ENCODE measurements at regions not wholly inside any gene's neighbourhood (a gene's known extent, or its start where the extent isn't known, plus 50 kb on each side); places are given as distances from the start of the nearest gene placed in this dataset.

GRCh38 chr21:35215870-35216269, 166.8 kb upstream of the RUNX1 start:
- Histone ChIP-seq H2AFZ (ENCODE audit: low read depth, low read length) (no peak overlapping the region), H3K79me2 (ENCODE audit: control insufficient read depth, insufficient read depth, low read length) (no peaks in the 10 kb centered on the region), H3K27ac (ENCODE audit: insufficient read depth, low read depth, low read length) (no peak overlapping the region), H3K36me3 (ENCODE audit: control insufficient read depth in 2 of 2, extremely low read depth in 1 of 2, insufficient read depth in 2 of 2, low read length in 2 of 2) (no peaks in the 10 kb centered on the region), H3K9me1 (replicated peaks; ENCODE audit: control insufficient read depth, extremely low read depth, insufficient read depth, low read length) (no peaks in the 10 kb centered on the region), H3K9me3 (replicated peaks; ENCODE audit: control insufficient read depth, insufficient read depth, low read length) (no peaks in the 10 kb centered on the region), H4K20me1 (replicated peaks; ENCODE audit: control insufficient read depth, extremely low read depth, insufficient read depth, low read length) (no peaks in the 10 kb centered on the region), H3K4me1 (ENCODE audit: control insufficient read depth, extremely low read depth, insufficient read depth, low read length) (peaks cover 8% of the 10 kb centered on the region), H3K9ac (replicated peaks; ENCODE audit: extremely low read depth, insufficient read depth, low read length) (no peak overlapping the region), H3K4me3 (replicated peaks in 1 of 3; ENCODE audit: insufficient read depth in 1 of 3, low read depth in 1 of 3, low read length in 3 of 3) (no peak overlapping the region), H3K4me2 (ENCODE audit: insufficient read depth, low read length) (no peak overlapping the region), H3K27me3 (ENCODE audit: control insufficient read depth in 2 of 2, insufficient read depth in 2 of 2, low read length in 2 of 2) (no peaks in the 10 kb centered on the region)
- BruUV-seq (replicated peaks), result no TSS peak
- dilution Hi-C loops (cut with MboI; ENCODE audit: extremely low pct_ligation_motif_present, low sequenced_read_pairs) (no loop called here), intact Hi-C loops (cut with micrococcal nuclease) (no loop called here)
- TF ChIP-seq JUN (IDR thresholded peaks at IDR 0.05; ENCODE audit: borderline replicate concordance, insufficient read depth, insufficient read length, low read depth), result no peak
- TF ChIP-seq MYC (IDR thresholded peaks at IDR 0.05; ENCODE audit: low read depth, low read length), result no peak
- no peak for TF ChIP-seq CTCF (IDR thresholded peaks at IDR 0.05; ENCODE audit: extremely low read depth in 1 of 2, insufficient read depth in 1 of 2, low read depth in 1 of 2, low read length in 2 of 2)
- TF ChIP-seq FOS (IDR thresholded peaks at IDR 0.05; ENCODE audit: borderline replicate concordance, insufficient read depth, low read length), result no peak
- TF ChIP-seq GATA2 (IDR thresholded peaks at IDR 0.05; ENCODE audit: insufficient read depth, insufficient read length, low read depth, low read length), result no peak
- TF ChIP-seq MAX (IDR thresholded peaks at IDR 0.05; ENCODE audit: insufficient read depth, insufficient read length), result no peak
- no peak for TF ChIP-seq POLR2AphosphoS5 (IDR thresholded peaks at IDR 0.05; ENCODE audit: insufficient read depth, low read depth, low read length)
- no peak for TF ChIP-seq EZH2 (IDR thresholded peaks at IDR 0.05; ENCODE audit: borderline replicate concordance, low read depth, low read length, severe bottlenecking)
- no peak for TF ChIP-seq POLR2A (IDR thresholded peaks at IDR 0.05; ENCODE audit: low read depth, low read length)
- POLR2A ChIA-PET, result no interaction called here
- CTCF ChIA-PET, result interaction anchor here (1.0 to 1.3 kb wide), 2 partner anchors 11 to 23 kb away, joined by 3 to 5 read pairs; no protein-coding TSS in a partner anchor
- DNase-seq (ENCODE audit: low read depth, low spot score), result no peak
- FAIRE-seq, result no peak

Data from endothelial cell of umbilical vein (primary cell).